ENCODE measurements at regions not wholly inside any gene's neighbourhood (a gene's known extent, or its start where the extent isn't known, plus 50 kb on each side); places are given as distances from the start of the nearest gene placed in this dataset.
A peak's percentile ranks its signal among the peaks of the same experiment; 100 is the strongest.

GRCh38 chr14:44286201-44286600 lies 220.9 kb downstream of the FSCB start:
- intact Hi-C loops (cut with DNase I): no loop called here

GRCh38 chr14:44283836-44284235 lies 223.2 kb downstream of the FSCB start:
- TF ChIP-seq, protein P1, sequence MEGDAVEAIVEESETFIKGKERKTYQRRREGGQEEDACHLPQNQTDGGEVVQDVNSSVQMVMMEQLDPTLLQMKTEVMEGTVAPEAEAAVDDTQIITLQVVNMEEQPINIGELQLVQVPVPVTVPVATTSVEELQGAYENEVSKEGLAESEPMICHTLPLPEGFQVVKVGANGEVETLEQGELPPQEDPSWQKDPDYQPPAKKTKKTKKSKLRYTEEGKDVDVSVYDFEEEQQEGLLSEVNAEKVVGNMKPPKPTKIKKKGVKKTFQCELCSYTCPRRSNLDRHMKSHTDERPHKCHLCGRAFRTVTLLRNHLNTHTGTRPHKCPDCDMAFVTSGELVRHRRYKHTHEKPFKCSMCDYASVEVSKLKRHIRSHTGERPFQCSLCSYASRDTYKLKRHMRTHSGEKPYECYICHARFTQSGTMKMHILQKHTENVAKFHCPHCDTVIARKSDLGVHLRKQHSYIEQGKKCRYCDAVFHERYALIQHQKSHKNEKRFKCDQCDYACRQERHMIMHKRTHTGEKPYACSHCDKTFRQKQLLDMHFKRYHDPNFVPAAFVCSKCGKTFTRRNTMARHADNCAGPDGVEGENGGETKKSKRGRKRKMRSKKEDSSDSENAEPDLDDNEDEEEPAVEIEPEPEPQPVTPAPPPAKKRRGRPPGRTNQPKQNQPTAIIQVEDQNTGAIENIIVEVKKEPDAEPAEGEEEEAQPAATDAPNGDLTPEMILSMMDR (IDR thresholded peaks at IDR 0.05; ENCODE audit: borderline replicate concordance, extremely low read depth, insufficient read depth): no peak

More at GRCh38 chr14:44286201-44286600, 220.9 kb downstream of the FSCB start:
- FAIRE-seq: no peak
- H3K36me3 ChIP-seq (ENCODE audit: control insufficient read depth in 2 of 3, insufficient read depth in 3 of 3, low read length in 3 of 3): no peaks in the 10 kb centered on the region
- H3K4me1 ChIP-seq (ENCODE audit: control insufficient read depth in 2 of 3, insufficient read depth in 2 of 3, low read depth in 1 of 3, low read length in 3 of 3): no peaks in the 10 kb centered on the region
- no peaks in the 10 kb centered on the region for H3K9me3 ChIP-seq (ENCODE audit: control insufficient read depth in 2 of 3, insufficient read depth in 1 of 3, low read length in 3 of 3)
- H3K4me3 ChIP-seq (ENCODE audit: low read length in 3 of 3): no peak overlapping the region
- no peaks in the 10 kb centered on the region for H3K27me3 ChIP-seq (ENCODE audit: control insufficient read depth, insufficient read depth, low read length)
- H3K9ac ChIP-seq (ENCODE audit: low read length in 3 of 3): no peak overlapping the region
- H3K27ac ChIP-seq (ENCODE audit: low read depth in 2 of 2, low read length in 2 of 2): no peak overlapping the region
- DNase-seq: no peak
- TF ChIP-seq, protein P1 (IDR thresholded peaks at IDR 0.05; ENCODE audit: borderline replicate concordance, extremely low read depth, insufficient read depth): no peak

DNA sequence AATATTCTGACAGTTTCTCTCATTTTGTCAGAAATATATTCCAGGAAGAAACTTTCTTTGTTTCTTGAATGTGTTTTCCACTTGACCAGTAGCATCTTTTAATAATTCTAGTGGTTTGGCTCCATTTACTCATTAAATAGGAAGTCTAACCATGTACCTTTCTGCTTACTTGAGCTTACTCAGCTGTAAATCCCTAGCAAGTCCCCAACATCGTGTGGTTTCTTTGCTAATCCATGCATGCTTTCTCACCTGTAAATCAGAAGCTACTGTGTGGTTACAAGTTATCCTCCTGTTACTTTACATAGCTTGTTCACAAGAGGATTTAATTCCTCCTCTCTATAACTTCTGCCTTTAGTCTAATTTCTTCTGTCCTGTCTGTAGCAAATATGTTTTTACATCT lies 227.7 kb downstream of the FSCB start:
- Histone ChIP-seq H3K4me1 (ENCODE audit: control insufficient read depth in 2 of 3, insufficient read depth in 2 of 3, low read depth in 1 of 3, low read length in 3 of 3) (no peaks in the 10 kb centered on the region), H3K4me3 (ENCODE audit: low read length in 3 of 3) (no peak overlapping the region), H3K27me3 (ENCODE audit: control insufficient read depth, insufficient read depth, low read length) (no peaks in the 10 kb centered on the region), H3K9me3 (ENCODE audit: control insufficient read depth in 2 of 3, insufficient read depth in 1 of 3, low read length in 3 of 3) (no peaks in the 10 kb centered on the region), H3K27ac (ENCODE audit: low read depth in 2 of 2, low read length in 2 of 2) (no peak overlapping the region), H3K9ac (ENCODE audit: low read length in 3 of 3) (no peak overlapping the region), H3K36me3 (ENCODE audit: control insufficient read depth in 2 of 3, insufficient read depth in 3 of 3, low read length in 3 of 3) (no peaks in the 10 kb centered on the region)
- intact Hi-C loops (cut with DNase I): no loop called here
- TF ChIP-seq, protein P1 (IDR thresholded peaks at IDR 0.05; ENCODE audit: borderline replicate concordance, extremely low read depth, insufficient read depth): no peak
- no peak for FAIRE-seq
- peak in 2 of 5 donors; percentile 6 to 17 for DNase-seq

More at GRCh38 chr14:44283836-44284235, 223.2 kb downstream of the FSCB start:
- no peak overlapping the region for H3K27ac ChIP-seq (ENCODE audit: low read depth in 2 of 2, low read length in 2 of 2)
- no peaks in the 10 kb centered on the region for H3K36me3 ChIP-seq (ENCODE audit: control insufficient read depth in 2 of 3, insufficient read depth in 3 of 3, low read length in 3 of 3)
- H3K27me3 ChIP-seq (ENCODE audit: control insufficient read depth, insufficient read depth, low read length): no peaks in the 10 kb centered on the region
- FAIRE-seq: no peak
- no peaks in the 10 kb centered on the region for H3K4me1 ChIP-seq (ENCODE audit: control insufficient read depth in 2 of 3, insufficient read depth in 2 of 3, low read depth in 1 of 3, low read length in 3 of 3)
- intact Hi-C loops (cut with DNase I): no loop called here
- DNase-seq: no peak
- H3K4me3 ChIP-seq (ENCODE audit: low read length in 3 of 3): no peak overlapping the region
- H3K9ac ChIP-seq (ENCODE audit: low read length in 3 of 3): no peak overlapping the region
- H3K9me3 ChIP-seq (ENCODE audit: control insufficient read depth in 2 of 3, insufficient read depth in 1 of 3, low read length in 3 of 3): no peaks in the 10 kb centered on the region

DNA sequence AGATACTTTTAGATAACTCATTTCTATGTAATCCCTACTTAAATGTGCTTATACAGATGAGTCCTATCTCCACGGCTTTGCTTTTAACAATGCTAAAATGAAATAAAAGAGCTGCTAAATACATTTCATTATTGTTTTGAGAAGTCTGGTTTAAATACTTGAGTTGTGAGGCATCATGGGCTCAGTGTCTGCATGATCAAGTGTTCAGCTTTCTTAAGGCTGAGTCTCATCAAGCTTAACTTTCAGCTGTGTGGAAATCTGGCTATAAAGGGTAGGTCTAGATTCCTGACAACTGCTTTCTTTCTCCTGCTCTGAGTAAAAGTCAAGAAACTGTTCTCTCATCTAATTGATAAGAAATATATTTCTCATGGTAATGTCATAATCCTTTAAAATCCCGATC lies 235.4 kb downstream of the FSCB start:
- H3K27me3 ChIP-seq (ENCODE audit: control insufficient read depth, insufficient read depth, low read length): no peaks in the 10 kb centered on the region
- no peaks in the 10 kb centered on the region for H3K36me3 ChIP-seq (ENCODE audit: control insufficient read depth in 2 of 3, insufficient read depth in 3 of 3, low read length in 3 of 3)
- no peak overlapping the region for H3K4me3 ChIP-seq (ENCODE audit: low read length in 3 of 3)
- no peaks in the 10 kb centered on the region for H3K4me1 ChIP-seq (ENCODE audit: control insufficient read depth in 2 of 3, insufficient read depth in 2 of 3, low read depth in 1 of 3, low read length in 3 of 3)
- intact Hi-C loops (cut with DNase I): no loop called here
- TF ChIP-seq, protein P1 (IDR thresholded peaks at IDR 0.05; ENCODE audit: borderline replicate concordance, extremely low read depth, insufficient read depth): no peak
- H3K27ac ChIP-seq (ENCODE audit: low read depth in 2 of 2, low read length in 2 of 2): no peak overlapping the region
- no peak for DNase-seq
- FAIRE-seq: no peak
- H3K9ac ChIP-seq (ENCODE audit: low read length in 3 of 3): no peak overlapping the region
- H3K9me3 ChIP-seq (ENCODE audit: control insufficient read depth in 2 of 3, insufficient read depth in 1 of 3, low read length in 3 of 3): no peaks in the 10 kb centered on the region

All from kidney (tissue), 13 donors.